GM19025 (cell line): ENCODE measurements at regions not wholly inside any gene's neighbourhood (a gene's known extent, or its start where the extent isn't known, plus 50 kb on each side); places are given as distances from the start of the nearest gene placed in this dataset.
"Not testable (repeated sequence)": the region's sequence is repeated elsewhere in the genome, so short reads cannot be mapped to it uniquely, and the experiment has no call there.

Experiments
- ATAC-seq: cut with Tn5 transposase; IDR thresholded peaks from one replicate; pipeline ENCODE4 v1.9.1; 2021; ENCODE audit warnings: mild to moderate bottlenecking, low read depth, moderate library complexity; ENCODE audit not compliant: unreplicated experiment

DNA sequence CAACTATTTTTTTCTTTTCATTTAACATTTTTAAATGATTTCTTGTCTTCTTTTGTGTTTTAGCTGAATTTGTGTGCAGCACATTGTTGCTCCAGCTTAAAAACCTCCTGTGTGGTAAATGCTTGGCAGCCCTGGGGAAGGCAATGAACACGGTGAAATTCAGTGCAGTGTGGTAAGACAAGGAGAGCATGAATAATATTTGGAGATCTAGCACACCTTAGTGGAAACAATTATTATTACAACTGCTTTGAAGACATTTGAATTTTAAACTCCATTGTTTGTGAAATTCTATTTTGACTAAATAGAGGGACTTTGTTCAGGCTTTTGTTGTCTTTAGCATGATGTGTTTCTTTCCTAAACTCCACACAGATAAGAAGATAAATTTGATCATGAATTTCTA lies 242.6 kb upstream of the CXADR start:
- ATAC-seq, result no peak

DNA sequence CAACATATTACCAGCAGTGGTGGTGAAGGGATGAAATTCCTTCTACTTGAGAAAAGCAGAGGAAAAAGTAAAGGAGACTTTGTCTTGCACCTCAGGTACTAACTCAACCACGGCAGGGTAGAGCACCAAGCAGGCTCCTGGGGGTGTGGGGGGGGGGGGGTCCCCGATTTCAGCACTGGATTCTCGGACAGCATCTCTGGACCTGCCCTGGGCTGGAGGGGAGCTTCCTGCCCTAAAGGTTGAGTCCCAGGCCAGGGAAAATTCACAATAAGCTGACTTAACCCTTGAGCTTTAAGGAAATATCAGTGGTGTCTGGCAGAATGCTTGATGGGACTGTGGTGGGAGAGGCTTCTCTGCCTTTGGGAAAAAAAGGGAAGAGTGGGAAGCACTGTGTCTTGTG lies 233.2 kb upstream of the CXADR start:
- no peak for ATAC-seq

DNA sequence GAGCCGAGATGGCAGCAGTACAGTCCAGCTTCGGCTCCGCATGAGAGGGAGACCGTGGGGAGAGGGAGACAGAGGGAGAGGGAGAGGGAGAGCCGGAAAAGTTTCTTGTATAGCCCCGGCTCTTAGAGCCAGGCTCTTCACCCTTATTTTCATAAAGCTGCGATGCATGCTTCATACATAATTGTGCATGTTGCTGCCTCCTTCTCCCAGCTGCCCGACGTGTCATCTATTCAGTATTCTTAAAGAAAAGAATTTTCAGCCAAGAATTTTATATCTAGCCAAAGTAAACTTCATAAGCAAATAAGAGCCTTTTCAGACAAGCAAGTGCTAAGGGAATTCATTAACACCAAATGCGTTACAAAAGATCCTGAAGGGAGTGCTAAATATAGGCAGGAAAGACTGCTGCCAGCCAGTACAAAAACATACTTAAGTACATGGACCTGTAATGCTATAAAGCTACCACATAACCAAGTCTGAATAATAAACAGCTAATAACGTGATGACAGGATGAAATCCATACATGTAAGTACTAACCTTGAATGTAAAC lies 219.8 kb upstream of the CXADR start:
- not testable (repeated sequence) for ATAC-seq

DNA sequence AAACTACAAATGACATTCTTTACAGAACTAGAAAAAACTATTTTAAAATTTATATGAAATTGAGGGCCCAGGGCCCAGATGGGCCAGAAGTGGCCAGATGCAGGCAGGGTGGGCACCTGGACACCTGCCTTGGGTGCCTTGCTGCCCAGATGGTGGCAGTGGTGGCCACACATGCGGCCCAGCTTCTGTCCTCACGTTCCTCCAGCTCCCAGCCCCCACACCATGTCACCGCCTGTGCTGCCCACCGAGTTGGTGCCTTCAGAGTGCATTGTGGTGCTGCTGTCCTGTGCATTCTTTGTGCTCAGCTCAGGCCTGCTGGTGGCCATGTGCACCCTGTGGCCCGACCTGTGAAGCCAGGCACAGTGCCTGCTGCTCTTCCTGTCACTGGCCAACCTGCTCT lies 216.8 kb upstream of the CXADR start:
- ATAC-seq, result no peak

DNA sequence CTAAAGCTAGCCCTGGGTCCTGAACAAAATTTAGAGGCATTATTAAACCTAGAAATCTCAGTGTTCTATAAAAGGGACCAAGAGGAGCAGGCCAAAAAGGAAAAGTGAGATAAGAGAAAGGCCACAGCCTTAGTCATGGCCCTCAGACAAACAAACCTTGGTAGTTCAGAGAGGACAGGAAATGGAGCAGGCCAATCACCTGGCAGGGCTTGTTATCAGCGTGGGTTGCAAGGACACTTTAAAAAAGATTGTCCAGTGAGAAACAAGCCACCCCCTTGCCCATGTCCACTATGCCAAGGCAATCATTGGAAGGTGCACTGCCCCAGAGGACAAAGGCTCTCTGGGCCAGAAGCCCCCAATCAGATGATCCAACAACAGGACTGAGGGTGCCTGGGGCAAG lies 213.3 kb upstream of the CXADR start:
- not testable (repeated sequence) for ATAC-seq

DNA sequence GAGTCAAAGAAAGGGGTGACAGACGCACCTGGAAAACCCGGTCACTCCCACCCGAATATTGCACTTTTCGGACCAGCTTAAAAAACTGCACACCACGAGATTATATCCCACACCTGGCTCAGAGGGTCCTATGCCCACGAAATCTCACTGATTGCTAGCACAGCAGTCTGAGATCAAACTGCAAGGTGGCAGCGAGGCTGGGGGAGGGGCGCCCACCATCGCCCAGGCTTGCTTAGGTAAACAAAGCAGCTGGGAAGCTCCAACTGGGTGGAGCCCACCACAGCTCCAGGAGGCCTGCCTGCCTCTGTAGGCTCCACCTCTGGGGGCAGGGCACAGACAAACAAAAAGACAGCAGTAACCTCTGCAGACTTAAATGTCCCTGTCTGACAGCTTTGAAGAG lies 185.1 kb upstream of the CXADR start:
- ATAC-seq, result not testable (repeated sequence)

DNA sequence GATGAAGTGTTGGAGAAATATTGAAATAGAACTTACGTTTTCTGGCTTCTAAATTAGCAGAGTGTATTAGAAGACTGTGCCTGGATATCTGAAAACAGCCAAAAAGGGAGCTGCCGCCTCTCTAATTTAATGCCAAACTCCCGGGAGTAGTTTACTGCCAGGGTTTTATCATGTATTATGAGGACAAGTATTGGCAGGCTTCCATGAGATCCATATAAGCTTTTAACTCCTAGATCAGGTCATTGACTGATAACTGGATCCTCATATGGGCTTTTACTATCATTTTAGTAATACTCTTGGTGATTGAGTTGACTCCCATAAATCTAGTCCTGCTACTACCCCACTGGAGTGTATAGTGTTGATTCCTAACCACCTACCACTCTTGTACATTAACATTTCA lies 178.4 kb upstream of the CXADR start:
- no peak for ATAC-seq

DNA sequence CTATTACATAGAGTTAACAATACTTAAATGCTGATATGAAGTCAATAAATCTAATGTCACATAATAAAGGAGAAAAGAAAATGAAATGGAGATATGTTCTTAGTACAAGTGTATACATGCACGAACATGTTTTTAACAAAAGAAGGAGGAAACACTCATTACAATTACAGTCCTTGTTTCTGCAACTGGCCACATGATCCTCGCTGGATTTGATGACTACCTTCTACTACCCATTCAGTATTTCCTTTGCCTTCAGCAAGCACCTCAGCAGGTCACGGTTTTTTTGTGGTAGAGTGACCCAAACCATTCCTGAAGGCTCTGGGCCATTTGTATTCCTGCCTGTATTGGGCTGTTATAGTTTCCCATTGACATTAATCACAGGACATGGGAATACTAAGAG lies 172.8 kb upstream of the CXADR start:
- no peak for ATAC-seq

DNA sequence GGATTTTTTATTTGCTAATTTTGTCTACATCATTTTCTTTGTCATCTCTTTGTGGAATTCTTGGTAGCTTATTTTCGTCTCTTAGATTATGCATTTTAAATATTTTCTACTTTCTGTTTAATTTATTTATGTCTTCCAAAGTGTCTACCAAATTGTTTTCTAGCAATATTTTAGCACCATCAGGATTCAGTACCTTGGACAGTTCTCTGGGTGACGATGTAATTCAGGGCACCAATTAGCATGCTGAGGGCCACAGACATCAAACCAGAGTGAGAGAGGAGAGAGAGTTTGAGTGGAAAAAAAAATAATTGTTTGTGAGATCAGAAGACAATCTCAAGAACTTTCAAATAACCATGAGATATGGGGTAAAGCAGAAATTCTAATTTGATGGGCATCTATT lies 169.8 kb upstream of the CXADR start:
- ATAC-seq, result no peak

DNA sequence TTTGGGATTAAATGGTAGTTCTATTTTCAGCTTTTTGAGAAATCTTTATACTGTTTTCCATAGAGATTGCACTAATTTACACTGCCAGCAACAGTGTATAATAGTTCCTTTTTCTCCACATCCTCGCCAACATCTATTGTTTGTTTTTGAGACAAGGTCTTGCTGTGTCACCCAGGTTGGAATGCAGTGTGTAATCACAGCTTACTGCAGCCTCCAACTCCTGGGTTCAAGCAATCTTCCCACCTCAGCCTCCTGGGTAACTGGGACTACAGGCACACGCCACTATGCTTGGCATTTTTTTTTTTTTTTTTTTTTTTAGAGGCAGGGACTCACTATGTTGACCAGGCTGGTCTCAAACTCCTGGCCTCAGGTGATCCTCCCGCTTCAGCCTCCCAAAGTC lies 164.5 kb upstream of the CXADR start:
- no peak for ATAC-seq

DNA sequence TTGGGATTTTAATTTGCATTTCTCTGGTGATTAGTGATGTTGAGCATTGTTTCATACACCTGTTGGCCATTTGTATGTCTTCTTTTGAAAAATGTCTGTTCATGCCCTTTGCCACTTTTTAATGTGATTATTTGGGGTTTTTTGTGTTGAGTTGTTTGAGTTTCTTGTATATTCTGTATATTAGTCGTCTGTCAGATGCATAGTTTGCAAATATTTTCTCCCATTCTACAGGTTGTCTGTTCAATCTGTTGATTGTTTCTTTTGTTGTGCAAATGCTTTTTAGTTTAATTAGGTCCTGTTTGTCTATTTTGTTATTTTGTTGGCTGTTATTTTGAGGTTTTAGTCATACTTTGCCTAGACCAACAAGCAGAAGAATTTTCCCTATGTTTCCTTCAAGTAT lies 164.0 kb upstream of the CXADR start:
- no peak for ATAC-seq

DNA sequence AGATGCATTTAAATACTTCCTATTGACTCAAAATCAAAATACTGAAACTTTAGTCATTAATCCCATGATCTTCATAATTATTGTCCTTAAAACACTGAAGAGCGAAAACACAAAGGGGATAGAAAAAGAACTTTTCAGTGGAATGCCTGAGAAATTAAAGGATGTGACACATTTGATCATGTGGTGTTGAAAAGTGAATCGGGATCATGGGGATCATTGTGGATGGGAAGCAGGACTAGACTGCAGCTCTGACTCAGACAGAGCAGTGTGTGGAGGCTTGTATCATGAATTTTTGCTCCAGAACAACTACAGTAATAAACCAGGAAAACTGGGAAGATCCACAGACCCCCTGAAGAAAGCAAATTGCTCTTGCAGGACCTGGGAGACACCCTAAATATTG lies 161.1 kb upstream of the CXADR start:
- ATAC-seq, result no peak

DNA sequence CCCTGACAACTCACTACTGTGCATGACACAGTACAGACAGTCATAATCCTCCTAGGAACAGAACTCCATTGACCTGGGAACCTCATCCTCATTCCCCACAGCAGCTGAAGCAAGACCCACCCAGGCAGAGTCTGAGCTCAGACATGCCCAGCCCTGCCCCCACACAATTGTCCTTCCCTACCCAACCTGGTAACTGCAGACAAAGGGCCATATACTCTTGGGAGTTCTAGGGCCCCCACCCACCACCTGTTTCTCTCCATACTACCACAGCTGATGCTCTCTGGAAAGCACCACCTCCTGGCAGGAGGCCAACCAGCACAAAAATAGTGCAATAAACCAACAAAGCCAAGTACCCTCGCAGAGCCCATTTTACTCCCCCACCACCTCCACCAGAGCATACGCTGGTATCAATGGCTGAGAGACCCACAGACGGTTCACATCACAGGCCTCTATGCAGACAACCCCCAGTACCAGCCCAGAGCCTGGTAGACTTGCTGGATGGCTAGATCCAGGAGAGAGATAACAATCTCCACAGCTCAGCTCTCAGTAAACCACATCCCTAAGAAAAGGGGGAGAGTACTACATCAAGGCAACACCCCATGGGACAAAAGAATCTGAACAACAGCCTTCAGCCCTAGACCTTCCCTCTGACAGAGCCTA lies 159.7 kb upstream of the CXADR start:
- ATAC-seq, result no peak

DNA sequence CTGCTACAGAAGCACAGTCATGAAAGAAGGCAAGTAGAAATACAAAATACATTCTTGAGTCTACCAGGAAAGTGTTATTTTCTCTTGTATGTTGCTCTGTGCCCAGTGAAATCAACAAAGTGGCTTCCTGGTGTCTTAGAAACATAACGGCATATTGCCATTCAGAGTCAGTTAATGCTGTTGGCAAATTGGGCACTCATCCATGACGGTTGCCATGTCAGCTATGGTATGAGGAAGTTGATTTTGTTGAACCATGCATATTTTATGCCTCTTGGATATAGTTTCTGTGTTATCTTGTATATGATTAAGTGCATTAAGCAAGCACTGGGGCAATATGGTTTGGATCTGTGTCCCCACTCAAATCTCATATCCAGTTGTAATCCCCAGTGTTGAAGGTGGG lies 153.1 kb upstream of the CXADR start:
- no peak for ATAC-seq

DNA sequence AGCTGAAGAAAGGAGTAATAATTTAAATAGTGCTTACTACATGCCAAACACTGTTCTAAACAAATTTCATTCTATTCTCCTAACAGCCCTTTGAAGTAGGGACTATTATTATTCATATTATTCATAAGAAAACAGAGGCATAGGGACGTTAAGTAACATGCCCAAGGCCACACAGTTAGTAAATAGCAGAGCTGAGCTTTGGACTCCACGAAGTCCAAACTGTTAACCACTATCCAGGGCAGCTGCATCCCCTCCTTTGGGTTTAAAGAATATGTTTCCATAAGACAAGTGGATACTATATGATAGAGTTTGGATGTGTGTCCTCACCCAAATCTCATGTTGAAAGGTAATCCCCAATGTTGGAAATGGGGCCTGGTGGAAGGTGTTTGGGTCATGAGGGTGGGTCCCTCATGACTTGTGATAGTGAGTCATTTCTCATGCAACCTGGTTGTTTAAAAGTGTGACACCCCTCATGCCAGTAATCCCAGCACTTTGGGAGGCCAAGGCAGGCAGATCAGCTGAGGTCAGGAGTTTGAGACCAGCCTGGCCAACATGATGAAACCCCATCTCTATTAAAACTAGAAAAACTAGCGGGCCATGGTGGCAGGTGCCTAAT lies 144.0 kb upstream of the CXADR start:
- no peak for ATAC-seq

DNA sequence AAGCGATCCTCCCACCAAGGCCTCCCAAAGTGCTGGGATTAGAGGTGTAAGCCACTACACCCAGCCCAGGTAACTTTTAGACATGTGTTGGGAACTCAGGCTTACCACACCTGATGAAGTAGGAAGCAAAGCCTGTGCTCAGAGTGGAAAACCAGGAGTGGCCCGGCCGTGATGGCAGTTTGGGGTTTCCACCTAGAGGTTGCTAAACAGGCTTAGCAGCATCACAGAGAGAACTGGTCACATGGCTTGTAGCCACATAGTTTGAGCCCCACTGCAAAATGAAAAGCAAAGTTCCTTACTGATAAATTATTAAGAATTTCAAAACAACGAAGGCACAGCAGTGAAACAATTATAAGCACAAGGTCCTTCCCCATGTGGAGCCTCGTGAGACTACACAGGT lies 142.6 kb upstream of the CXADR start:
- no peak for ATAC-seq

DNA sequence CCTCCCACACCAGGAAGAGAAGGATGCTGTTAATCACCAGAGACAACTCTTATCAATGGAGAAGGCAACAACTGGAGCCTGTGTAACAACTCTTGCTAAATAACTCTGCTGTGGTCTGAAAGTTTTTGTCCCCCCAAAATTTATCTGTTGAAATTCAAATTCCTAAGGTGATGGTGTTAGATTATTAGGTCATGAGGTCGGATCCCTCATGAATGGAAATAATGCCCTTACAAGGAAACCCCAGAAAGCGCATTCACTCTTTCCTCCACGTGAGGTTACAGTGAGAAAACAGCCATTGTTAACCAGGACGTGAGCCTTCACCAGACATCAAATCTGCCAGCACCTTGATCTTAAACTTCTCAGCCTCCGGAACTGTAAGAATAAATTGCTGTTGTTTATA lies 141.9 kb upstream of the CXADR start:
- no peak for ATAC-seq

DNA sequence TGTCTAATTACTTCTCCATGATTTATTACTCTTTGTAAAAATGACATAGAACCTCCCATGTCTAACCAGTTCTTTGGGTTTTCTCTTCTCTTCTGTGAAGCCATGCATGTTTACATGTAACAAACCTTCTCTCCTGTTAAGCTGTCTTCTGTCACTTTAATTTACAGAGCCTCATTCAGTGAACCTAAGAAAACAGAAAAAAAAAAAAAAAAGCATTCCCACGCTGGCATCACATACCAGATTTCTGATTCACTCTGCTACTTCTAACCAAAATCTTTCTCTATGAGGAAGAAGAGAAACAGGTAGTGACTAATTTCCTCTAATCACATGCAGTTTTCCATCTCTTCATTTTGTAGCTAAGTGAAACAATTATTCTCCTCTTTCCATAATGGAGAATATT lies 141.4 kb upstream of the CXADR start:
- no peak for ATAC-seq

DNA sequence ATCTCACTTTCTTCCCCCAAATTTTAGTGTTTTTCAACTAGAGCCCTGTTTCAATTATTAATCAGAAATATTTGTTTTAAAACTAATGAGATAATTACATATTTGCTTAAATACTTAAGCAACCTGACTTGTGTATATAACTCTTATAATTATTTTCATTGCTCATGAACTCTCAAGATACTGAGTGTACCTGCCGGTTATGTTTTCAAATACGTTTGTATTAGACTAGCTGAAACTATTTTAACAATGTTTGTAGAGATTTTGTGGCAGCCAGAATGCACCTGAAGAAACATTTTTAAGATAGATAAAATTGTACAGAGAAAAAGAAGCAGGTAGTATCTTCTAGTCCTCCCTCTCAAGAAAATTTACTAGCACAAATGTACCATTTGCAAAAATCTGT lies 140.6 kb upstream of the CXADR start:
- no peak for ATAC-seq

DNA sequence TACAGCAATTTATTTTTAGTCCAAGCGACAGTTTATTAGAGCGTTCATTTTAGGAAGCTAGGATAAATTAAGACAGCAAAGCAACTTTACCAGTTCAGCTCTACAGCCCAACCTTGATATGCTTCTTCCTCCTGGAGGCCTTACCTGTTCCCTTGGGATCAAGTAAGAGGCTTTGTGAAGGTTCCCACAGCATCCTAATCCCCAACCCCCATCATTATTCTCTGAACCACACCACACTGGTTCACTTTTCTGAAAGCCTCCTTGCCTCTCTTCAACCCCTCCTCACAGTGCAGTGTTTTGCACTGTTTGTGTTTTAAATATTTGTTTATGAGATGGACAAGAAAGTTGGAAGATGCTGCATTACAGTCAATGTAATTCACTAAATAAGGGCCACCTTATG lies 126.3 kb upstream of the CXADR start:
- no peak for ATAC-seq

DNA sequence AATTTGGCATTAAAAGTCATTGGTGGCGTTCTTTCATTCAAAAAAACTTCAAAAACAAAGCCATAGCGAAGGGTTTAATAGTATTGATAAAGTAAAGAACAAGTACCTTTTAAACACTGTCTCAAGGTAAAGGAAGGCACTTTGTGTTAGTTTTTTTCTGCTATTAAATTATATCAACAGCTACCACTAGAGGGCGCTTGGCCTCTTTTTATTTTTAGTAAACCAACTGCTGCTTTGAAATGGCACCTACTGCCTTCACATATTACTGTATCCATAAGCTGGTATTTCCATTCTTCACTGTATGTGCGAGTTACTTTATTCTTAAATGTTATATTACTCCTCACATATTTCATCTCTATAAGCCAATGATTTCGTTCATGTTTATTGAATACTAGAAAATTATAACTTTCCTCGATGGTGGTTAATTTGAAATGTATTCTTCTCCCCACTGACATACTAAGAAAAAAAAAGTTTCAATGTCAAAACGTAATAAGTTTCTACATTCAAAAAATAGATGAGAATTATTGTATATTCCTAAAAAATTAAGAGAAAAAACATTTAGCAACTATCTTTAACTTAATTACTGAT lies 125.7 kb upstream of the CXADR start:
- ATAC-seq, result no peak

DNA sequence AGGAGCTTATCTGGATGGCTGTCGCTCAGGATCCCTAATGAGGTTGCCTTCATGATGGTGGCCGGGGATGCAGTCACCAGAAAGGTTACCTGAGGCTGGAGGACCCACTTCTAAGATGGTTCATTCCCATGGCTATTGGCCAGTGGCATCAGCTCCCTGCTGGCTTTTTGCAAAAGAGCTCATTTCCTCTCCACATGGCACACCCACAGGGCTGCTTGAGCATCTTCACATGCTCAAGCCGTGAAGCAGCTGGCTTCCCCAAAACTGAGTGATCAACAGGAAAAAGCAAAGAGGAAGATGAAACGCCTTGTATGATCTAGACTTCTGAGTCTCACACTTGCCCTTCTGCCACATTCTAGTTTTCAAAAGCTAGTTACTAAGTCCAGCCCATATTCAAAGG lies 124.6 kb upstream of the CXADR start:
- ATAC-seq, result no peak
